Adrenal gland (tissue), 9 donors: ENCODE measurements at regions not wholly inside any gene's neighbourhood (a gene's known extent, or its start where the extent isn't known, plus 50 kb on each side); places are given as distances from the start of the nearest gene placed in this dataset.

Experiments used
- DNase-seq, 7 donors: peaks; one replicate each; pipeline ENCODE4 v3.0.0-alpha.2; 2019 to 2020
- H3K27ac ChIP-seq, 5 donors: fragments of 200-600 bp; sonication (generic) in 4 of 5; 1 replicate in 3 of 5; 2 replicates in 2 of 5; pipeline versions ENCODE4 v1.5.1 to v1.8.0; 2016 to 2020; ENCODE audit warnings: mild to moderate bottlenecking in 1 of 5
- H3K27me3 ChIP-seq: fragments of 200-600 bp; 2 replicates; pipeline ENCODE4 v1.8.0; 2021
- H3K36me3 ChIP-seq, 2 donors: fragments of 200-600 bp; replicated peaks in 1 of 2; 1 replicate in 1 of 2; 2 replicates in 1 of 2; pipeline versions ENCODE4 v1.5.1 to v1.8.0; 2018 to 2022
- H3K4me1 ChIP-seq, 2 donors: fragments of 200-600 bp; replicated peaks in 1 of 2; 1 replicate in 1 of 2; 2 replicates in 1 of 2; pipeline versions ENCODE4 v1.5.1 to v1.8.0; 2018 to 2021
- H3K4me3 ChIP-seq, 4 donors: fragments of 200-600 bp; sonication (generic) in 3 of 4; one replicate each; pipeline ENCODE4 v1.5.1; 2016 to 2018
- H3K9me3 ChIP-seq, 3 donors: fragments of 200-600 bp; sonication (generic) in 1 of 3; replicated peaks in 1 of 3; 1 replicate in 2 of 3; 2 replicates in 1 of 3; pipeline versions ENCODE4 v1.5.1 to v1.8.0; 2016 to 2021
- POLR2A ChIP-seq, 2 donors: fragments of 450-650 bp; IDR thresholded peaks; one replicate each; pipeline ENCODE4 v1.6.1; 2017; ENCODE audit warnings: antibody characterized with exemption in 2 of 2, mild to moderate bottlenecking in 2 of 2, moderate library complexity in 1 of 2
- WGBS, 4 donors: extraction: QIAGEN DNeasy Blood & Tissue Kit in 2 of 4; methylation state at CpG; one replicate each; pipeline versions ENCODE4 v1.1.5 to v1.1.7; 2013 to 2017; 5-methylcytosine and 5-hydroxymethylcytosine counted together
- intact Hi-C, 2 donors: fragments of 100-400 bp; cut with DNase I; formaldehyde crosslinking; loops; one replicate each; pipeline versions ENCODE4 v1.14.1 to v1.15.0; 2022 to 2023
- TF ChIP-seq, protein P1 (sequence below), 6 experiments: fragments of 450-650 bp in 4 of 6; fragments of 200-600 bp in 2 of 6; sonication (generic) in 1 of 6; IDR thresholded peaks; 1 replicate in 5 of 6; 2 replicates in 1 of 6; pipeline versions ENCODE4 v1.5.1 to v1.8.0; 2016 to 2021; ENCODE audit warnings: antibody characterized with exemption in 6 of 6, mild to moderate bottlenecking in 2 of 6, moderate library complexity in 1 of 6
- donor health status: healthy with polysubstance abuse.
- donor health status: Bipolar disorder and iron deficiency.
- donor health status: DM: yes; HTN: yes; CAD: no.
- donor health status: DM: no; HTN: no; CAD: no.
- donor health status: DM: no; HTN: no; CAD: no.

- no peak for TF ChIP-seq POLR2A (IDR thresholded peaks at IDR 0.05)
- TF ChIP-seq, protein P1, sequence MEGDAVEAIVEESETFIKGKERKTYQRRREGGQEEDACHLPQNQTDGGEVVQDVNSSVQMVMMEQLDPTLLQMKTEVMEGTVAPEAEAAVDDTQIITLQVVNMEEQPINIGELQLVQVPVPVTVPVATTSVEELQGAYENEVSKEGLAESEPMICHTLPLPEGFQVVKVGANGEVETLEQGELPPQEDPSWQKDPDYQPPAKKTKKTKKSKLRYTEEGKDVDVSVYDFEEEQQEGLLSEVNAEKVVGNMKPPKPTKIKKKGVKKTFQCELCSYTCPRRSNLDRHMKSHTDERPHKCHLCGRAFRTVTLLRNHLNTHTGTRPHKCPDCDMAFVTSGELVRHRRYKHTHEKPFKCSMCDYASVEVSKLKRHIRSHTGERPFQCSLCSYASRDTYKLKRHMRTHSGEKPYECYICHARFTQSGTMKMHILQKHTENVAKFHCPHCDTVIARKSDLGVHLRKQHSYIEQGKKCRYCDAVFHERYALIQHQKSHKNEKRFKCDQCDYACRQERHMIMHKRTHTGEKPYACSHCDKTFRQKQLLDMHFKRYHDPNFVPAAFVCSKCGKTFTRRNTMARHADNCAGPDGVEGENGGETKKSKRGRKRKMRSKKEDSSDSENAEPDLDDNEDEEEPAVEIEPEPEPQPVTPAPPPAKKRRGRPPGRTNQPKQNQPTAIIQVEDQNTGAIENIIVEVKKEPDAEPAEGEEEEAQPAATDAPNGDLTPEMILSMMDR (IDR thresholded peaks at IDR 0.05) = no peak
- WGBS, 4 donors = 51 to 59% (median 53%) methylated on average over 5 of the region's 5 CpGs
- H3K36me3 ChIP-seq = no peaks in the 10 kb centered on the region
- H3K27me3 ChIP-seq = no peaks in the 10 kb centered on the region
- no peak overlapping the region for H3K27ac ChIP-seq
- no peaks in the 10 kb centered on the region for H3K9me3 ChIP-seq
- intact Hi-C loops = no loop called here
- H3K4me1 ChIP-seq = no peaks in the 10 kb centered on the region
- DNase-seq = no peak
- no peak overlapping the region for H3K4me3 ChIP-seq
Measured at GRCh38 chr6:15735567-15736265, 72.9 kb upstream of the DTNBP1 start.

DNA sequence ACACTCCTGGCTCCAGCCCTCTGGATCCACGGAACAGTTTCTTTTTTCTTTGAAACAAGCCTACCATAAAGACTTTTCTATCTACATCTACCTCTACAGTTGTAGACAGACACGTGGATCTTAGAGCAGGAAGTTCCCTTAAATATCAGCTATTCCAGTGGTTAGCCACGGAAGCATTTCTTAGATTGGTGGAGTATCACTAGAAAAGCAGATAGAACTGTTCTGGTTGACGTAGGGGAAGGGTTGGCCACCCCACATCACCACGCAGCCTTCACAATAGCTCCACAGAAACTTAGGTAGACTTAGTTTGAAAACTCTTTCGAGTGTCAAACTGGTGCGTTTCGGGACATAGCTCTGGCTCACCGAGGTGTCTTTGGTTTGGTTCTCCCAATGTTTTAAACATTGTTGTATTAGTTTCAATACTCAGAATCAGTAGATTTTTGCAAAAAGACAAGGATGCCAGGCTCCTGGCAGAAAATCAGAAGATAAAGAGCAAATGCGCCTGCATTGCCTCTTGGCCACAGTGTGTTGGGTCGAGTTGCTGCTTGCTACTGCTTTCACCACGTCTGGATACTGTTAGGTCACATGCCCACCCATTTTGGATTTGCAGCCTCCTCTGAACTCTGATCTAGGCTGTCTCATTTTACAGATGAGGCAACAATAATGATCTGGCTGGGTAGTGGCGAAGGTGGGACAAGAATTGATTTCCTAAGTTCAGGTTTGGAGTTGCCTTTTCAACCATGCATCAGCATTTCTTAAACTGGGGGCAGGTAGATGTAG is 71.5 kb upstream of the DTNBP1 start:
- no peaks in the 10 kb centered on the region for H3K27me3 ChIP-seq
- DNase-seq = no peak
- H3K36me3 ChIP-seq = no peaks in the 10 kb centered on the region
- no peaks in the 10 kb centered on the region for H3K4me1 ChIP-seq
- WGBS, 4 donors = 69 to 83% (median 78%) methylated on average over 13 of the region's 13 CpGs
- H3K9me3 ChIP-seq = no peaks in the 10 kb centered on the region
- no peak overlapping the region for H3K27ac ChIP-seq
- no peak overlapping the region for H3K4me3 ChIP-seq
- intact Hi-C loops = no loop called here
- no peak for TF ChIP-seq POLR2A (IDR thresholded peaks at IDR 0.05)
- TF ChIP-seq, protein P1 (IDR thresholded peaks at IDR 0.05) = no peak

GRCh38 chr6:15730922-15731321 is 68.1 kb upstream of the DTNBP1 start:
- H3K9me3 ChIP-seq = no peaks in the 10 kb centered on the region
- 86 to 97% (median 91%) methylated on average over 4 of the region's 4 CpGs for WGBS, 4 donors
- H3K27me3 ChIP-seq = no peaks in the 10 kb centered on the region
- TF ChIP-seq, protein P1 (IDR thresholded peaks at IDR 0.05) = no peak
- no peak for TF ChIP-seq POLR2A (IDR thresholded peaks at IDR 0.05)
- intact Hi-C loops = no loop called here
- DNase-seq = no peak
- H3K4me3 ChIP-seq = no peak overlapping the region
- H3K27ac ChIP-seq = no peak overlapping the region
- no peaks in the 10 kb centered on the region for H3K4me1 ChIP-seq
- no peaks in the 10 kb centered on the region for H3K36me3 ChIP-seq

GRCh38 chr6:15730442-15730841 is 67.6 kb upstream of the DTNBP1 start:
- intact Hi-C loops = no loop called here
- 84 to 96% (median 91%) methylated on average over 1 to 6 of the region's 6 CpGs for WGBS, 4 donors
- no peak for DNase-seq

More at GRCh38 chr6:15730442-15730841, 67.6 kb upstream of the DTNBP1 start:
- Histone ChIP-seq H3K36me3 (no peaks in the 10 kb centered on the region), H3K27me3 (no peaks in the 10 kb centered on the region), H3K4me3 (no peak overlapping the region), H3K9me3 (no peaks in the 10 kb centered on the region), H3K4me1 (no peaks in the 10 kb centered on the region), H3K27ac (no peak overlapping the region)
- TF ChIP-seq, protein P1 (IDR thresholded peaks at IDR 0.05) = no peak
- no peak for TF ChIP-seq POLR2A (IDR thresholded peaks at IDR 0.05)
